WTC11 (cell line): ENCODE measurements at regions not wholly inside any gene's neighbourhood (a gene's known extent, or its start where the extent isn't known, plus 50 kb on each side); places are given as distances from the start of the nearest gene placed in this dataset.

Source experiments
- CREB1 ChIP-seq: sonication (generic); formaldehyde crosslinking; IDR thresholded peaks from 2 replicates; pipeline ENCODE4 v1.8.0; 2023; ENCODE audit warnings: mild to moderate bottlenecking, missing genetic modification reagents
- CTCF ChIP-seq: fragments of 200-600 bp; IDR thresholded peaks from 2 replicates; pipeline ENCODE4 v1.8.0; 2022; ENCODE audit warnings: antibody characterized with exemption
- ESRRA ChIP-seq: sonication (generic); formaldehyde crosslinking; IDR thresholded peaks from 2 replicates; pipeline ENCODE4 v1.8.1; 2022; ENCODE audit warnings: mild to moderate bottlenecking, missing genetic modification reagents, borderline replicate concordance
- FOXP4 ChIP-seq: sonication (generic); formaldehyde crosslinking; IDR thresholded peaks from 2 replicates; pipeline ENCODE4 v1.8.0; 2022; ENCODE audit warnings: mild to moderate bottlenecking, missing genetic modification reagents
- IRF1 ChIP-seq: sonication (generic); formaldehyde crosslinking; IDR thresholded peaks from 2 replicates; pipeline ENCODE4 v1.8.0; 2023; ENCODE audit warnings: missing genetic modification reagents
- MLX ChIP-seq: sonication (generic); formaldehyde crosslinking; IDR thresholded peaks from 2 replicates; pipeline ENCODE4 v1.8.1; 2023; ENCODE audit warnings: mild to moderate bottlenecking, missing genetic modification reagents, moderate library complexity
- TEAD1 ChIP-seq: sonication (generic); formaldehyde crosslinking; IDR thresholded peaks from 2 replicates; pipeline ENCODE4 v1.8.0; 2022; ENCODE audit warnings: mild to moderate bottlenecking, missing genetic modification reagents
- USF1 ChIP-seq: sonication (generic); formaldehyde crosslinking; IDR thresholded peaks from 2 replicates; pipeline ENCODE4 v1.8.0; 2022; ENCODE audit warnings: mild to moderate bottlenecking, missing genetic modification reagents
- ZNF138 ChIP-seq: sonication (generic); formaldehyde crosslinking; conservative IDR thresholded peaks from 2 replicates; pipeline ENCODE4 v1.8.1; 2022; ENCODE audit warnings: mild to moderate bottlenecking, moderate library complexity, missing genetic modification reagents
- TF ChIP-seq, protein P1 (sequence below): sonication (generic); formaldehyde crosslinking; IDR thresholded peaks from 2 replicates; pipeline ENCODE4 v1.8.1; 2023; ENCODE audit warnings: mild to moderate bottlenecking, missing genetic modification reagents, moderate library complexity
- TF ChIP-seq, protein P2 (sequence below): fragments of 250-450 bp; sonication (Bioruptor Pico); IDR thresholded peaks from 2 replicates; pipeline ENCODE4 v1.9.0; 2021; ENCODE audit warnings: mild to moderate bottlenecking, borderline replicate concordance
- TF ChIP-seq, protein P3 (sequence below): sonication (generic); formaldehyde crosslinking; conservative IDR thresholded peaks from 2 replicates; pipeline ENCODE4 v1.8.1; 2022; ENCODE audit warnings: mild to moderate bottlenecking, missing genetic modification reagents

GRCh38 chr5:9786380-9787360, 156.5 kb upstream of the TAS2R1 start:
- TF ChIP-seq ESRRA (CRISPR knock-in tag): no peak
- no peak for TF ChIP-seq TEAD1 (CRISPR knock-in tag)
- TF ChIP-seq CTCF: no peak
- TF ChIP-seq, protein P1, sequence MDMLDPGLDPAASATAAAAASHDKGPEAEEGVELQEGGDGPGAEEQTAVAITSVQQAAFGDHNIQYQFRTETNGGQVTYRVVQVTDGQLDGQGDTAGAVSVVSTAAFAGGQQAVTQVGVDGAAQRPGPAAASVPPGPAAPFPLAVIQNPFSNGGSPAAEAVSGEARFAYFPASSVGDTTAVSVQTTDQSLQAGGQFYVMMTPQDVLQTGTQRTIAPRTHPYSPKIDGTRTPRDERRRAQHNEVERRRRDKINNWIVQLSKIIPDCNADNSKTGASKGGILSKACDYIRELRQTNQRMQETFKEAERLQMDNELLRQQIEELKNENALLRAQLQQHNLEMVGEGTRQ (CRISPR knock-in tag): no peak
- TF ChIP-seq CREB1 (CRISPR knock-in tag): no peak
- TF ChIP-seq, protein P2, sequence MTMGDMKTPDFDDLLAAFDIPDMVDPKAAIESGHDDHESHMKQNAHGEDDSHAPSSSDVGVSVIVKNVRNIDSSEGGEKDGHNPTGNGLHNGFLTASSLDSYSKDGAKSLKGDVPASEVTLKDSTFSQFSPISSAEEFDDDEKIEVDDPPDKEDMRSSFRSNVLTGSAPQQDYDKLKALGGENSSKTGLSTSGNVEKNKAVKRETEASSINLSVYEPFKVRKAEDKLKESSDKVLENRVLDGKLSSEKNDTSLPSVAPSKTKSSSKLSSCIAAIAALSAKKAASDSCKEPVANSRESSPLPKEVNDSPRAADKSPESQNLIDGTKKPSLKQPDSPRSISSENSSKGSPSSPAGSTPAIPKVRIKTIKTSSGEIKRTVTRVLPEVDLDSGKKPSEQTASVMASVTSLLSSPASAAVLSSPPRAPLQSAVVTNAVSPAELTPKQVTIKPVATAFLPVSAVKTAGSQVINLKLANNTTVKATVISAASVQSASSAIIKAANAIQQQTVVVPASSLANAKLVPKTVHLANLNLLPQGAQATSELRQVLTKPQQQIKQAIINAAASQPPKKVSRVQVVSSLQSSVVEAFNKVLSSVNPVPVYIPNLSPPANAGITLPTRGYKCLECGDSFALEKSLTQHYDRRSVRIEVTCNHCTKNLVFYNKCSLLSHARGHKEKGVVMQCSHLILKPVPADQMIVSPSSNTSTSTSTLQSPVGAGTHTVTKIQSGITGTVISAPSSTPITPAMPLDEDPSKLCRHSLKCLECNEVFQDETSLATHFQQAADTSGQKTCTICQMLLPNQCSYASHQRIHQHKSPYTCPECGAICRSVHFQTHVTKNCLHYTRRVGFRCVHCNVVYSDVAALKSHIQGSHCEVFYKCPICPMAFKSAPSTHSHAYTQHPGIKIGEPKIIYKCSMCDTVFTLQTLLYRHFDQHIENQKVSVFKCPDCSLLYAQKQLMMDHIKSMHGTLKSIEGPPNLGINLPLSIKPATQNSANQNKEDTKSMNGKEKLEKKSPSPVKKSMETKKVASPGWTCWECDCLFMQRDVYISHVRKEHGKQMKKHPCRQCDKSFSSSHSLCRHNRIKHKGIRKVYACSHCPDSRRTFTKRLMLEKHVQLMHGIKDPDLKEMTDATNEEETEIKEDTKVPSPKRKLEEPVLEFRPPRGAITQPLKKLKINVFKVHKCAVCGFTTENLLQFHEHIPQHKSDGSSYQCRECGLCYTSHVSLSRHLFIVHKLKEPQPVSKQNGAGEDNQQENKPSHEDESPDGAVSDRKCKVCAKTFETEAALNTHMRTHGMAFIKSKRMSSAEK (CRISPR knock-in tag): no peak
- no peak for TF ChIP-seq IRF1 (CRISPR knock-in tag)
- no peak for TF ChIP-seq ZNF138 (CRISPR knock-in tag)
- TF ChIP-seq, protein P3, sequence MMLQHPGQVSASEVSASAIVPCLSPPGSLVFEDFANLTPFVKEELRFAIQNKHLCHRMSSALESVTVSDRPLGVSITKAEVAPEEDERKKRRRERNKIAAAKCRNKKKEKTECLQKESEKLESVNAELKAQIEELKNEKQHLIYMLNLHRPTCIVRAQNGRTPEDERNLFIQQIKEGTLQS (CRISPR knock-in tag): no peak
- TF ChIP-seq USF1 (CRISPR knock-in tag): no peak
- TF ChIP-seq MLX (CRISPR knock-in tag): no peak
- TF ChIP-seq FOXP4 (CRISPR knock-in tag): no peak
